Stimulated activated naive CD4-positive, alpha-beta T cell (primary cell): ENCODE measurements at regions not wholly inside any gene's neighbourhood (a gene's known extent, or its start where the extent isn't known, plus 50 kb on each side); places are given as distances from the start of the nearest gene placed in this dataset.
"Not testable (repeated sequence)": the region's sequence is repeated elsewhere in the genome, so short reads cannot be mapped to it uniquely, and the experiment has no call there.

Experiments used
- DNase-seq, 6 experiments: peaks; one replicate each; lab custom pipeline; 2025; lab: John Stamatoyannopoulos, UW

GRCh38 chr10:91003379-91003778 is 82.5 kb upstream of the ANKRD1 start:
- DNase-seq: not testable (repeated sequence)

- DNase-seq: not testable (repeated sequence)
Observed at GRCh38 chr10:91005276-91005675, 84.4 kb upstream of the ANKRD1 start.

- DNase-seq: peak; percentile 3 to 80 (median 44)
Observed at GRCh38 chr10:91006001-91006751, 85.3 kb upstream of the ANKRD1 start.

GRCh38 chr10:91006752-91007346 is 86.0 kb upstream of the ANKRD1 start:
- DNase-seq: peak in 1 of 6 experiments; percentile 25

- no peak for DNase-seq
Observed at GRCh38 chr10:91007655-91008054, 86.8 kb upstream of the ANKRD1 start.

- no peak for DNase-seq
Observed at GRCh38 chr10:91009121-91009520, 88.2 kb upstream of the ANKRD1 start.

- DNase-seq: no peak
Observed at GRCh38 chr10:91010952-91011351, 90.1 kb upstream of the ANKRD1 start.

GRCh38 chr10:91012502-91012901 is 91.6 kb upstream of the ANKRD1 start:
- no peak for DNase-seq

- DNase-seq: no peak
Observed at GRCh38 chr10:91013985-91014384, 93.1 kb upstream of the ANKRD1 start.

GRCh38 chr10:91017198-91017597 is 96.3 kb upstream of the ANKRD1 start:
- DNase-seq: no peak

GRCh38 chr10:91021901-91022300 is 101.0 kb upstream of the ANKRD1 start:
- no peak for DNase-seq

GRCh38 chr10:91022390-91022789 is 101.5 kb upstream of the ANKRD1 start:
- no peak for DNase-seq

GRCh38 chr10:91022924-91023699 is 102.2 kb upstream of the ANKRD1 start:
- DNase-seq: no peak

- DNase-seq: no peak
Observed at GRCh38 chr10:91023700-91024398, 103.0 kb upstream of the ANKRD1 start.

GRCh38 chr10:91024541-91024940 is 103.7 kb upstream of the ANKRD1 start:
- DNase-seq: no peak

- DNase-seq: no peak
Observed at GRCh38 chr10:91032611-91033206, 111.8 kb upstream of the ANKRD1 start.

GRCh38 chr10:91033324-91033950 is 112.5 kb upstream of the ANKRD1 start:
- DNase-seq: no peak

GRCh38 chr10:91034042-91034441 is 113.2 kb upstream of the ANKRD1 start:
- peak in 3 of 6 experiments; percentile 71 to 81 (median 77) for DNase-seq

- no peak for DNase-seq
Observed at GRCh38 chr10:91034494-91035159, 113.7 kb upstream of the ANKRD1 start.

- DNase-seq: no peak
Observed at GRCh38 chr10:91035650-91036292, 114.9 kb upstream of the ANKRD1 start.
